ENCODE measurements at regions not wholly inside any gene's neighbourhood (a gene's known extent, or its start where the extent isn't known, plus 50 kb on each side); places are given as distances from the start of the nearest gene placed in this dataset.

GRCh38 chr9:16241231-16241630, 629.2 kb downstream of the BNC2 start:
- Histone ChIP-seq H2BK120ac (ENCODE audit: low read depth, low read length) (no peak overlapping the region), H3K79me1 (replicated peaks; ENCODE audit: low read length, poor library complexity, severe bottlenecking) (no peaks in the 10 kb centered on the region), H2AFZ (ENCODE audit: low read depth, low read length) (no peak overlapping the region), H2BK5ac (ENCODE audit: low read depth, low read length, poor library complexity, severe bottlenecking) (no peak overlapping the region), H3K27me3 (ENCODE audit: control insufficient read depth in 1 of 2, insufficient read depth in 1 of 2, low read length in 2 of 2) (no peaks in the 10 kb centered on the region), H2BK15ac (ENCODE audit: low read depth, poor library complexity, severe bottlenecking) (no peak overlapping the region), H3K4me3 (ENCODE audit: insufficient read depth in 1 of 2, low read depth in 1 of 2, low read length in 2 of 2) (no peak overlapping the region), H3K18ac (ENCODE audit: low read depth in 1 of 2, low read length in 2 of 2) (no peak overlapping the region), H3K9ac (ENCODE audit: low read length) (peak overlapping the region; percentile 3), H2BK12ac (ENCODE audit: low read length in 2 of 2) (no peak overlapping the region), H4K8ac (ENCODE audit: low read length) (no peak overlapping the region), H3K27ac (ENCODE audit: low read length, poor library complexity, severe bottlenecking) (peak overlapping the region; percentile 62), H3K4me2 (ENCODE audit: low read length, poor library complexity, severe bottlenecking) (no peak overlapping the region), H2AK5ac (ENCODE audit: low read length, severe bottlenecking) (no peak overlapping the region), H3K4ac (ENCODE audit: low read depth in 1 of 2, low read length in 2 of 2) (no peak overlapping the region), H3K9me3 (ENCODE audit: control insufficient read depth, low read length) (no peaks in the 10 kb centered on the region), H3K14ac (ENCODE audit: low read length in 2 of 2) (no peak overlapping the region), H3K23ac (ENCODE audit: low read length in 2 of 2) (no peak overlapping the region), H3K4me1 (ENCODE audit: control insufficient read depth, insufficient read depth, low read depth, low read length) (peaks cover 9% of the 10 kb centered on the region), H3K36me3 (ENCODE audit: control insufficient read depth in 1 of 2, insufficient read depth in 2 of 2, low read depth in 1 of 2, low read length in 2 of 2) (no peaks in the 10 kb centered on the region), H4K91ac (ENCODE audit: low read length) (no peak overlapping the region)
- 71% methylated on average over 3 of the region's 3 CpGs for WGBS
- peak; percentile 43 for DNase-seq

- Histone ChIP-seq H2AFZ (ENCODE audit: low read depth, low read length) (no peak overlapping the region), H2BK5ac (ENCODE audit: low read depth, low read length, poor library complexity, severe bottlenecking) (no peak overlapping the region), H3K4me2 (ENCODE audit: low read length, poor library complexity, severe bottlenecking) (no peak overlapping the region), H3K4ac (ENCODE audit: low read depth in 1 of 2, low read length in 2 of 2) (no peak overlapping the region), H3K27me3 (ENCODE audit: control insufficient read depth in 1 of 2, insufficient read depth in 1 of 2, low read length in 2 of 2) (no peaks in the 10 kb centered on the region), H3K36me3 (ENCODE audit: control insufficient read depth in 1 of 2, insufficient read depth in 2 of 2, low read depth in 1 of 2, low read length in 2 of 2) (no peaks in the 10 kb centered on the region), H3K79me1 (replicated peaks; ENCODE audit: low read length, poor library complexity, severe bottlenecking) (no peaks in the 10 kb centered on the region), H3K9me3 (ENCODE audit: control insufficient read depth, low read length) (no peaks in the 10 kb centered on the region), H3K4me1 (ENCODE audit: control insufficient read depth, insufficient read depth, low read depth, low read length) (peaks cover 17% of the 10 kb centered on the region), H3K9ac (ENCODE audit: low read length) (no peak overlapping the region), H3K18ac (ENCODE audit: low read depth in 1 of 2, low read length in 2 of 2) (no peak overlapping the region), H2AK5ac (ENCODE audit: low read length, severe bottlenecking) (no peak overlapping the region), H3K4me3 (ENCODE audit: insufficient read depth in 1 of 2, low read depth in 1 of 2, low read length in 2 of 2) (no peak overlapping the region), H4K8ac (ENCODE audit: low read length) (no peak overlapping the region), H2BK12ac (ENCODE audit: low read length in 2 of 2) (peak overlapping the region in 1 of 2 experiments; percentile 2), H3K23ac (ENCODE audit: low read length in 2 of 2) (no peak overlapping the region), H2BK15ac (ENCODE audit: low read depth, poor library complexity, severe bottlenecking) (no peak overlapping the region), H2BK120ac (ENCODE audit: low read depth, low read length) (no peak overlapping the region), H3K14ac (ENCODE audit: low read length in 2 of 2) (no peak overlapping the region), H3K27ac (ENCODE audit: low read length, poor library complexity, severe bottlenecking) (no peak overlapping the region), H4K91ac (ENCODE audit: low read length) (no peak overlapping the region)
- 78% methylated on average over 5 of the region's 5 CpGs for WGBS
- DNase-seq, result no peak
Observed at GRCh38 chr9:16243798-16244197, 626.7 kb downstream of the BNC2 start.

GRCh38 chr9:16245756-16246440, 624.6 kb downstream of the BNC2 start:
- DNase-seq, result no peak
- Histone ChIP-seq H2AFZ (ENCODE audit: low read depth, low read length) (no peak overlapping the region), H3K27ac (ENCODE audit: low read length, poor library complexity, severe bottlenecking) (no peak overlapping the region), H3K14ac (ENCODE audit: low read length in 2 of 2) (no peak overlapping the region), H3K4me1 (ENCODE audit: control insufficient read depth, insufficient read depth, low read depth, low read length) (peaks cover 15% of the 10 kb centered on the region), H2BK120ac (ENCODE audit: low read depth, low read length) (no peak overlapping the region), H2BK12ac (ENCODE audit: low read length in 2 of 2) (no peak overlapping the region), H3K27me3 (ENCODE audit: control insufficient read depth in 1 of 2, insufficient read depth in 1 of 2, low read length in 2 of 2) (no peaks in the 10 kb centered on the region), H3K18ac (ENCODE audit: low read depth in 1 of 2, low read length in 2 of 2) (no peak overlapping the region), H3K79me1 (replicated peaks; ENCODE audit: low read length, poor library complexity, severe bottlenecking) (no peaks in the 10 kb centered on the region), H3K4me3 (ENCODE audit: insufficient read depth in 1 of 2, low read depth in 1 of 2, low read length in 2 of 2) (peak overlapping the region in 1 of 2 experiments; percentile 20), H3K4ac (ENCODE audit: low read depth in 1 of 2, low read length in 2 of 2) (no peak overlapping the region), H3K9ac (ENCODE audit: low read length) (peak overlapping the region; percentile 75), H3K23ac (ENCODE audit: low read length in 2 of 2) (no peak overlapping the region), H2BK15ac (ENCODE audit: low read depth, poor library complexity, severe bottlenecking) (no peak overlapping the region), H3K9me3 (ENCODE audit: control insufficient read depth, low read length) (no peaks in the 10 kb centered on the region), H2BK5ac (ENCODE audit: low read depth, low read length, poor library complexity, severe bottlenecking) (no peak overlapping the region), H4K8ac (ENCODE audit: low read length) (no peak overlapping the region), H3K4me2 (ENCODE audit: low read length, poor library complexity, severe bottlenecking) (no peak overlapping the region), H3K36me3 (ENCODE audit: control insufficient read depth in 1 of 2, insufficient read depth in 2 of 2, low read depth in 1 of 2, low read length in 2 of 2) (no peaks in the 10 kb centered on the region), H4K91ac (ENCODE audit: low read length) (no peak overlapping the region), H2AK5ac (ENCODE audit: low read length, severe bottlenecking) (no peak overlapping the region)
- WGBS, result 84% methylated on average over 1 of the region's 1 CpG

GRCh38 chr9:16246785-16247184, 623.7 kb downstream of the BNC2 start:
- 90% methylated on average over 4 of the region's 6 CpGs for WGBS

More at GRCh38 chr9:16246785-16247184, 623.7 kb downstream of the BNC2 start:
- H3K4me1 ChIP-seq (ENCODE audit: control insufficient read depth, insufficient read depth, low read depth, low read length), result peaks cover 12% of the 10 kb centered on the region
- H3K4ac ChIP-seq (ENCODE audit: low read depth in 1 of 2, low read length in 2 of 2), result no peak overlapping the region
- no peak overlapping the region for H3K23ac ChIP-seq (ENCODE audit: low read length in 2 of 2)
- H3K36me3 ChIP-seq (ENCODE audit: control insufficient read depth in 1 of 2, insufficient read depth in 2 of 2, low read depth in 1 of 2, low read length in 2 of 2), result no peaks in the 10 kb centered on the region
- H3K27me3 ChIP-seq (ENCODE audit: control insufficient read depth in 1 of 2, insufficient read depth in 1 of 2, low read length in 2 of 2), result no peaks in the 10 kb centered on the region
- H3K18ac ChIP-seq (ENCODE audit: low read depth in 1 of 2, low read length in 2 of 2), result peak overlapping the region in 1 of 2 experiments; percentile 14
- no peak overlapping the region for H4K91ac ChIP-seq (ENCODE audit: low read length)
- no peak for DNase-seq
- no peak overlapping the region for H2AFZ ChIP-seq (ENCODE audit: low read depth, low read length)
- peak overlapping the region in 1 of 2 experiments; percentile 30 for H3K4me3 ChIP-seq (ENCODE audit: insufficient read depth in 1 of 2, low read depth in 1 of 2, low read length in 2 of 2)
- H2BK12ac ChIP-seq (ENCODE audit: low read length in 2 of 2), result peak overlapping the region in 1 of 2 experiments; percentile 45
- H2AK5ac ChIP-seq (ENCODE audit: low read length, severe bottlenecking), result peak overlapping the region; percentile 14
- H2BK15ac ChIP-seq (ENCODE audit: low read depth, poor library complexity, severe bottlenecking), result no peak overlapping the region
- H3K4me2 ChIP-seq (ENCODE audit: low read length, poor library complexity, severe bottlenecking), result no peak overlapping the region
- H3K14ac ChIP-seq (ENCODE audit: low read length in 2 of 2), result no peak overlapping the region
- no peaks in the 10 kb centered on the region for H3K9me3 ChIP-seq (ENCODE audit: control insufficient read depth, low read length)
- no peak overlapping the region for H3K27ac ChIP-seq (ENCODE audit: low read length, poor library complexity, severe bottlenecking)
- no peaks in the 10 kb centered on the region for H3K79me1 ChIP-seq (replicated peaks; ENCODE audit: low read length, poor library complexity, severe bottlenecking)
- no peak overlapping the region for H2BK120ac ChIP-seq (ENCODE audit: low read depth, low read length)
- H3K9ac ChIP-seq (ENCODE audit: low read length), result peak overlapping the region; percentile 75
- no peak overlapping the region for H4K8ac ChIP-seq (ENCODE audit: low read length)
- H2BK5ac ChIP-seq (ENCODE audit: low read depth, low read length, poor library complexity, severe bottlenecking), result no peak overlapping the region
